Endothelial cell of umbilical vein (primary cell): ENCODE measurements at regions not wholly inside any gene's neighbourhood (a gene's known extent, or its start where the extent isn't known, plus 50 kb on each side); places are given as distances from the start of the nearest gene placed in this dataset.

Experiments used
- BruUV-seq: library from RNA; stranded (reverse); fragments of 400-500 nt; replicated peaks from 2 replicates; lab custom pipeline; 2021; lab: Mats Ljungman, UMichigan
- CTCF ChIA-PET: fragments of 300-600, 350-600 bp; sonication (Branson Sonifier 250); formaldehyde crosslinking; loops from one replicate; lab custom pipeline; 2021; ENCODE audit warnings: antibody characterized with exemption, inconsistent platforms; lab: Charles Lee
- POLR2A ChIA-PET: fragments of 300-600, 350-600 bp; sonication (Branson Sonifier 250); formaldehyde crosslinking; loops from one replicate; lab custom pipeline; 2021; ENCODE audit warnings: antibody characterized with exemption, inconsistent platforms; lab: Charles Lee
- DNase-seq: peaks from one replicate; pipeline ENCODE4 v3.0.0-alpha.2; 2011; ENCODE audit warnings: low read depth, low spot score
- FAIRE-seq: peaks from 2 replicates; lab custom pipeline; 2011; peaks lifted over from hg19 to GRCh38; lab: Jason Lieb, UNC
- H2AFZ ChIP-seq: 2 replicates; pipeline ENCODE4 v1.6.0; 2012; ENCODE audit warnings: low read depth, low read length, control low read depth, inconsistent platforms
- H3K27ac ChIP-seq: 2 replicates; pipeline ENCODE4 v1.5.1; 2011; ENCODE audit warnings: low read depth, mild to moderate bottlenecking, control low read depth, low read length, moderate library complexity; ENCODE audit not compliant: insufficient read depth
- H3K27me3 ChIP-seq, 2 experiments: 2 replicates each; pipeline versions ENCODE4 v1.6.0 to v1.6.1; 2011; ENCODE audit warnings: low read length in 2 of 2, mixed read lengths in 1 of 2; ENCODE audit not compliant: control insufficient read depth in 2 of 2, insufficient read depth in 2 of 2
- H3K36me3 ChIP-seq, 2 experiments: 2 replicates in 1 of 2; 3 replicates in 1 of 2; pipeline ENCODE4 v1.5.1; 2011; ENCODE audit warnings: low read length in 2 of 2, mild to moderate bottlenecking in 1 of 2, moderate library complexity in 1 of 2; ENCODE audit not compliant: control insufficient read depth in 2 of 2, insufficient read depth in 2 of 2; ENCODE audit errors: extremely low read depth in 1 of 2
- H3K4me1 ChIP-seq: 3 replicates; pipeline ENCODE4 v1.5.1; 2011; ENCODE audit warnings: mild to moderate bottlenecking, low read length; ENCODE audit not compliant: control insufficient read depth, insufficient read depth; ENCODE audit errors: extremely low read depth
- H3K4me2 ChIP-seq: 2 replicates; pipeline ENCODE4 v1.6.1; 2011; ENCODE audit warnings: low read length, control low read depth, mixed read lengths; ENCODE audit not compliant: insufficient read depth
- H3K4me3 ChIP-seq, 3 experiments: fragments of 200-600 bp in 1 of 3; sonication (generic), shearing (Covaris generic) in 1 of 3; replicated peaks in 1 of 3; 2 replicates each; pipeline ENCODE4 v1.5.1; 2011 to 2016; ENCODE audit warnings: control low read depth in 3 of 3, low read length in 3 of 3, mild to moderate bottlenecking in 2 of 3, inconsistent platforms in 1 of 3, low read depth in 1 of 3, moderate library complexity in 1 of 3; ENCODE audit not compliant: insufficient read depth in 1 of 3
- H3K79me2 ChIP-seq: 2 replicates; pipeline ENCODE4 v1.6.0; 2012; ENCODE audit warnings: low read length, inconsistent platforms; ENCODE audit not compliant: control insufficient read depth, insufficient read depth
- H3K9ac ChIP-seq: replicated peaks from 2 replicates; pipeline ENCODE3; 2011; ENCODE audit warnings: low read length, control low read depth; ENCODE audit not compliant: insufficient read depth; ENCODE audit errors: extremely low read depth
- H3K9me1 ChIP-seq: replicated peaks from 3 replicates; pipeline ENCODE4 v1.6.0; 2011; ENCODE audit warnings: mild to moderate bottlenecking, low read length; ENCODE audit not compliant: control insufficient read depth, insufficient read depth; ENCODE audit errors: extremely low read depth
- H3K9me3 ChIP-seq: replicated peaks from 2 replicates; pipeline ENCODE4 v1.5.1; 2012; ENCODE audit warnings: low read length, inconsistent platforms; ENCODE audit not compliant: control insufficient read depth, insufficient read depth
- H4K20me1 ChIP-seq: replicated peaks from 2 replicates; pipeline ENCODE3; 2011; ENCODE audit warnings: mild to moderate bottlenecking, low read length; ENCODE audit not compliant: control insufficient read depth, insufficient read depth; ENCODE audit errors: extremely low read depth
- EZH2 ChIP-seq: IDR thresholded peaks from 2 replicates; pipeline ENCODE4 v1.6.1; 2012; ENCODE audit warnings: borderline replicate concordance, low read depth, mild to moderate bottlenecking, moderate library complexity, low read length, inconsistent platforms; ENCODE audit not compliant: severe bottlenecking
- FOS ChIP-seq: IDR thresholded peaks from 2 replicates; pipeline ENCODE4 v1.6.1; 2011; ENCODE audit warnings: mild to moderate bottlenecking, low read length, moderate library complexity, borderline replicate concordance; ENCODE audit not compliant: insufficient read depth
- GATA2 ChIP-seq: IDR thresholded peaks from 2 replicates; pipeline ENCODE4 v1.7.0; 2011; ENCODE audit warnings: low read depth, mild to moderate bottlenecking, moderate library complexity, mixed read lengths, low read length; ENCODE audit not compliant: insufficient read length, insufficient read depth
- JUN ChIP-seq: IDR thresholded peaks from 2 replicates; pipeline ENCODE4 v1.6.1; 2011; ENCODE audit warnings: borderline replicate concordance, low read depth; ENCODE audit not compliant: insufficient read length, insufficient read depth
- MYC ChIP-seq: IDR thresholded peaks from one replicate; pipeline ENCODE4 v1.6.1; 2011; ENCODE audit warnings: mild to moderate bottlenecking, low read depth, low read length
- POLR2A ChIP-seq: IDR thresholded peaks from 2 replicates; pipeline ENCODE4 v1.6.1; 2012; ENCODE audit warnings: low read depth, mild to moderate bottlenecking, control low read depth, low read length
- POLR2AphosphoS5 ChIP-seq: IDR thresholded peaks from 2 replicates; pipeline ENCODE4 v1.6.1; 2012; ENCODE audit warnings: low read depth, mild to moderate bottlenecking, control low read depth, low read length, moderate library complexity; ENCODE audit not compliant: insufficient read depth
- dilution Hi-C: fragments of 300-500 bp; cut with MboI; formaldehyde crosslinking; loops from one replicate; pipeline ENCODE4 v1.15.0; 2019; ENCODE audit warnings: low sequenced_read_pairs; ENCODE audit not compliant: extremely low pct_ligation_motif_present
- intact Hi-C: fragments of 100-400 bp; cut with micrococcal nuclease; formaldehyde crosslinking; loops from one replicate; pipeline ENCODE4 v1.10.0; 2022
- TF ChIP-seq, protein P1 (sequence below): IDR thresholded peaks from 2 replicates; pipeline ENCODE4 v1.6.1; 2011; ENCODE audit not compliant: insufficient read depth, insufficient read length
- TF ChIP-seq, protein P2 (sequence below), 2 donors: IDR thresholded peaks; 1 replicate in 1 of 2; 2 replicates in 1 of 2; pipeline ENCODE4 v1.5.1; 2011; ENCODE audit warnings: low read length in 2 of 2, mild to moderate bottlenecking in 2 of 2, moderate library complexity in 2 of 2, control low read depth in 1 of 2, inconsistent platforms in 1 of 2, low read depth in 1 of 2; ENCODE audit not compliant: insufficient read depth in 1 of 2; ENCODE audit errors: extremely low read depth in 1 of 2

DNA sequence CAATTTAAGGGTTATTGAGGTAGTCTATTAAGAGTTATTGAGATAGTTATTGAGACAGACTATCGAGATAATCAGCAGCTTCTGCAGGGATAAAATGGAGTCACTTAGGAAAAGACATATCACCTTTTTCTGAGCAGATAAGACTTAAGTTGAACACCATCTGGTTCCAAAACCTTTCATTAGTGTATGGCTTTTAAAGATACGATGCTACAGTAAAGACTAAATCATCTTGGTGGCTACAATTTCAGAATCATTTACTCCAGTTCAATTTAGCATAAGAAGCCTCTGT lies 68.6 kb upstream of the DNAJC10 start:
- H2AFZ ChIP-seq, result no peak overlapping the region
- TF ChIP-seq, protein P1, sequence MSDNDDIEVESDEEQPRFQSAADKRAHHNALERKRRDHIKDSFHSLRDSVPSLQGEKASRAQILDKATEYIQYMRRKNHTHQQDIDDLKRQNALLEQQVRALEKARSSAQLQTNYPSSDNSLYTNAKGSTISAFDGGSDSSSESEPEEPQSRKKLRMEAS, result no peak
- TF ChIP-seq GATA2 (no peak), FOS (no peak), JUN (no peak), POLR2A (no peak), POLR2AphosphoS5 (no peak), EZH2 (no peak), MYC (no peak)
- TF ChIP-seq, protein P2, sequence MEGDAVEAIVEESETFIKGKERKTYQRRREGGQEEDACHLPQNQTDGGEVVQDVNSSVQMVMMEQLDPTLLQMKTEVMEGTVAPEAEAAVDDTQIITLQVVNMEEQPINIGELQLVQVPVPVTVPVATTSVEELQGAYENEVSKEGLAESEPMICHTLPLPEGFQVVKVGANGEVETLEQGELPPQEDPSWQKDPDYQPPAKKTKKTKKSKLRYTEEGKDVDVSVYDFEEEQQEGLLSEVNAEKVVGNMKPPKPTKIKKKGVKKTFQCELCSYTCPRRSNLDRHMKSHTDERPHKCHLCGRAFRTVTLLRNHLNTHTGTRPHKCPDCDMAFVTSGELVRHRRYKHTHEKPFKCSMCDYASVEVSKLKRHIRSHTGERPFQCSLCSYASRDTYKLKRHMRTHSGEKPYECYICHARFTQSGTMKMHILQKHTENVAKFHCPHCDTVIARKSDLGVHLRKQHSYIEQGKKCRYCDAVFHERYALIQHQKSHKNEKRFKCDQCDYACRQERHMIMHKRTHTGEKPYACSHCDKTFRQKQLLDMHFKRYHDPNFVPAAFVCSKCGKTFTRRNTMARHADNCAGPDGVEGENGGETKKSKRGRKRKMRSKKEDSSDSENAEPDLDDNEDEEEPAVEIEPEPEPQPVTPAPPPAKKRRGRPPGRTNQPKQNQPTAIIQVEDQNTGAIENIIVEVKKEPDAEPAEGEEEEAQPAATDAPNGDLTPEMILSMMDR (IDR thresholded peaks at IDR 0.05; ENCODE audit: extremely low read depth in 1 of 2, insufficient read depth in 1 of 2, low read depth in 1 of 2, low read length in 2 of 2), result no peak
- CTCF ChIA-PET, result interaction anchor here (1.1 to 3.7 kb wide), 6 partner anchors 13 to 569 kb away, joined by 3 to 203 read pairs (median 11); no protein-coding TSS in a partner anchor
- H3K4me2 ChIP-seq, result no peak overlapping the region
- H4K20me1 ChIP-seq, result no peaks in the 10 kb centered on the region
- intact Hi-C loops (no loop called here), dilution Hi-C loops (no loop called here)
- H3K4me1 ChIP-seq, result no peaks in the 10 kb centered on the region
- POLR2A ChIA-PET, result no interaction called here
- no peaks in the 10 kb centered on the region for H3K27me3 ChIP-seq
- no peak overlapping the region for H3K27ac ChIP-seq
- DNase-seq (no peak), FAIRE-seq (no peak)
- no peak overlapping the region for H3K9ac ChIP-seq
- no peak overlapping the region for H3K4me3 ChIP-seq
- no peaks in the 10 kb centered on the region for H3K79me2 ChIP-seq
- H3K36me3 ChIP-seq, result no peaks in the 10 kb centered on the region
- no TSS peak for BruUV-seq
- no peaks in the 10 kb centered on the region for H3K9me1 ChIP-seq
- no peaks in the 10 kb centered on the region for H3K9me3 ChIP-seq
